HS-5 (cell line): ENCODE measurements at regions not wholly inside any gene's neighbourhood (a gene's known extent, or its start where the extent isn't known, plus 50 kb on each side); places are given as distances from the start of the nearest gene placed in this dataset.

ENCODE experiments used
- DNase-seq: peaks from one replicate; pipeline ENCODE4 v3.0.0-alpha.2; 2012; ENCODE audit warnings: low read depth

- DNase-seq = no peak
Observed at GRCh38 chr4:18389115-18389514, 367.6 kb upstream of the LCORL start.

- DNase-seq = no peak
Observed at GRCh38 chr4:18388039-18388438, 366.5 kb upstream of the LCORL start.

DNA sequence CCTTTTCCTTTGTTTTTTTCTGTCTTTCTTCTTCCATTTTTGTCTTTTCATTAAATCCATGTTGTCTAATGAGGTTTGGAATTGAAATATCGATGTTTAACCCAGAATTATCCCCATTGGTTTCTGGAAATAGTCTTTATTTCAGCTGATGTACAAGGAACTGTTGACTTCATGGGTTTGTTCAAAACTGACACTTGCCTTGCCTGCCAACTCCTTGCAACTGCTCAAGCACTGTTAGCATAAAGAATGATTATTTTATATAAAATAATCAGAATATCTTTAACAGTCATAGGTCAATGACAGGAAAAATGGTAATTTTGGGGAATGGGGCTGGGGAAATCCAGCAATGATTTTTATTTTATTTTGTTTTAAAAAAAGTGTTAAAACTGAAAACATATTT lies 359.6 kb upstream of the LCORL start:
- DNase-seq = no peak

DNA sequence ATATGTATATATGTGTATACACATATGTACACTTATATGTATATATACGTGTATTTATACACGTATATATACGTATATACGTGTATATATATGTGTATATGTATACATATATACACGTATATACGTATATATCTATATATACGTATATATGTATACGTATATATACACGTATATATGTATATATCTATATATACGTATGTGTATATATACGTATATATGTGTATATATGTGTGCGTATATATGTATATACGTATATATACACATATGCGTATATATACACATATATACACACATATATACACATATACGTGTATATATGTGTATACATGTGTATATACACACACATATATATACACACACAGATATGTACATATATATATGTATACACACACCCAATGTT lies 348.0 kb upstream of the LCORL start:
- no peak for DNase-seq

- no peak for DNase-seq
Observed at GRCh38 chr4:18366892-18367291, 345.3 kb upstream of the LCORL start.

GRCh38 chr4:18366136-18366535 lies 344.6 kb upstream of the LCORL start:
- no peak for DNase-seq

- DNase-seq = no peak
Observed at GRCh38 chr4:18343581-18343980, 322.0 kb upstream of the LCORL start.

DNA sequence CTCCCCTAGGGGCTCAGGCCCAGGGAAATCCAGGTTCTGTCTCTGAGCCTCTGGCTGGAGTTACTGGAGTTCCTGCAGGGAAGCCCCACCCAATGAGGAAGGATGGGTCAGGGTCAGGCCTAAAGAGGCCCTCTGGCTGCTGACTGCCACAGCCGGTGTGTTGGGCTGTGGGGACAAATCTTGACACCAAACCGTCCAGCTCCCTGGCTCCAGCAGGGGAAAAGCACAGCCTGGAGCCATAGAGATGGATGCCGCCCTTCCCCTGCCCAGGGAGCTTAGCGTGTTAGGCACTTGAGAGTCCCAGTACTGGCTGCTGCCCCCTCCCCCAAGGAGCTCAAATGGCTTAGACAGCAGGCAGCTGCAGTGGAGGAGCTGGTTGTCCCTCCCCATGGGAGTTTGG lies 321.3 kb upstream of the LCORL start:
- no peak for DNase-seq

DNA sequence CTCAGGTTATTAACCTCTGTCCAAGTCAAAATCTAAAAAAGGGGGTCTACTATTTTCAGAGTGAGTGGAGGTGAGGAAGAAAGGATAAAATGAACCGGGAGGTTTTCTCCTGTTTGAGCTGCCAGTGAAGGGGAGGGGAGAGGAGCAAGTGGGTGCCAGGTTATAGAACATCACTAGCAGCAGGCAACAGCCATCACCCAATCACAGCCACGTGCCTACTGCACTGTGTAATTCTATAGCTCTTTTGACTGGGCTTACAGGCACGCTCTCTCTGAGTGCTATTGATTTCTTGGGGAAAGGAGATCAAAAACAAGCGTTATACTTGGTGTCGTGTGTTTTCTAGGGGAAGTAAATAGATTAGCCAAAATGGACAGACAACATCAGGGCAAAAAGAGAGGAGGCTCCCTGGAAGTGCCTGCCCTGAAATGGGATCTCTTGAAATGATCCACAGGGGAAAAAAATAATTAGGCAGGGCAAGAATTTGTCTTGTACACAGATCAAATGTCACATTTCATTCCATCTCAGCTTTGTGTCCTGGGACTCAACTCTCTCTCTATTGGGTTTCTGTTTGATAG lies 300.5 kb upstream of the LCORL start:
- DNase-seq = no peak

DNA sequence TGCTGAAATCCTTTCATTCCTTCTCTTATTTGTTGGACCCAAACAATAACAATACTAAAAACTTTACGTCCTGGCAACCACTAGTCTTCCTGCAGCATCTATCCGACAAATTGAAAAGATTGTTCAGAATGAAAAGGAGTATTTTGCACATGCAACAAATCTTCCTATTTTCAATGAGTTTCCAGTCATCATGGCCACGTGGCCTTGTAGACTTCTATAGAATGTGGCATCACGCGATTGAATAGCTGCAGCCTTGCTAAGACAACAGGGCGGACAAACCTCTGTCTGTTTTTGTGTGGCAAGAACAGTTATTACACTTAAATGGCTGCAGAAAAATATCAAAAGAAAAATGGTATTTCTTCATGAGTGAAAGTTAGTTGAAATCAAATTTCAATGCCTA lies 297.9 kb upstream of the LCORL start:
- no peak for DNase-seq

DNA sequence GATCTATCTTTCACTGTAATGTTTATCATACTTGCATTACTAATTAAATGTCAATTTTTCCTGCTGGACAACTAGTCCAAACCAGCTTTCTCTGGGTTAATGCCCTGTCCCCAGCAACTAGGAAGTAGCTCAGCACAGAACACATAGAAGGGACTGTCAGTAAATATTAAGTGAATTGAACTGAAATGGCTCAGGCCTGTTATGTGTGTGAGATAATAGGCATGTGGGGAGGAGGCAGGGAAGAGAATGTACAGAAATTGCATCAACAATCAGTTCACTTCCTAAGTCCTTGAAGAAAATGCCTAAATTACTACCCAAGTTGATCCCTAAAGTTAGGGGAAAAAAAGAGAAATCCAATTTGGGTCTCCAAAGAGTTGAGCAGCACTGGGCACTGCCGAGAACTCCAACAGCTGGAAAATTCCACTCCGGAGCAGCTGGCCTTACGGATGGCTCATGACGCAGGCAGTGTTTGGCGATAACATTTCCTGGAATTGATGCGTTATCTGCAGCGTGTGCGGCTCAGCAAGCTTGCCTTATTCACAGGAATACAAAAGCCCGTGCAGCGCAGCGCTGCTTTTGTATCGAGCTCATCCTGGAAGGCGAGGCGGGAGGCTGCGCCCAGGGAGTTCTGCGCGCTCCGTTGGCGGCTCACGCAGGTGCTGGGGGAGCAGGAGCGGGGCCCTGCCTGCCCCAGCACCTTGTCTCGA lies 297.3 kb upstream of the LCORL start:
- no peak for DNase-seq

- DNase-seq = no peak
Observed at GRCh38 chr4:18314731-18315130, 293.2 kb upstream of the LCORL start.

DNA sequence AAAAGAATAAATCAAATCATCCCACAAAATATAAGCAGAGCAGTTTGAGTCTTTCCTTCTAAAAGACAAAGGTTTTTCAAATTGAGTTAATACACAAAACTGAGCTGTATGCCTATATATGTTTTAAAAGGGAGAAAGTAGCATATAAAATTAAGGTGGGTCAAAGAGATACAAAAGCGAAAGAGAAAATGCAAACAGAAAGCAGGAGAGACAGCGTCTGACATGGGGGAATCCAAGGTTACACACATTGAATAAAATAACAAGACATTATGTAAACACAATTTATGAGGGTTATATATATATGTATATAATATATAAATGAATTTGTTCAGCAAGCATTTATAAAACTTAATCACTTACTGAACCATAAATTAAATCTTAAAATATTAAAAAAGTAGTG lies 276.1 kb upstream of the LCORL start:
- DNase-seq = no peak

DNA sequence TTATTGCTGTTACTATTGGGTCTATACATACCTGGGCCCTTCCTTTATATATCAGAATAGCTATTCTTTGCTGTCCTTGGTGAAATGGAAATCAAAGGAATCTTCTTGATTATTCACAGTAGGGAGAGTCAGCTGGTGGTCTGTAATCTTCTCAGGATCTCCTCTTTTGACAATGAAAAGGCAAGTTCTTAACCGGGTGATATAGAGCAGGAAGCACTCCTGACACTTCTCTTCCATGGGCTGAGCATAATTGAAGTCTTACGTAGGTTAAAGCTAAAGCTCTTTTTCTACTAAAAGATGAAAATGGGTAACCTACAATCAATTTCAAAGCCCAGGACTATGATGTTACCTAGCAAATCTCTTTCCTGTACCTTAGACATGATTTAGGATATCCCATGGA lies 274.9 kb upstream of the LCORL start:
- DNase-seq = no peak

- no peak for DNase-seq
Observed at GRCh38 chr4:18294846-18295245, 273.3 kb upstream of the LCORL start.

GRCh38 chr4:18294021-18294420 lies 272.5 kb upstream of the LCORL start:
- no peak for DNase-seq

DNA sequence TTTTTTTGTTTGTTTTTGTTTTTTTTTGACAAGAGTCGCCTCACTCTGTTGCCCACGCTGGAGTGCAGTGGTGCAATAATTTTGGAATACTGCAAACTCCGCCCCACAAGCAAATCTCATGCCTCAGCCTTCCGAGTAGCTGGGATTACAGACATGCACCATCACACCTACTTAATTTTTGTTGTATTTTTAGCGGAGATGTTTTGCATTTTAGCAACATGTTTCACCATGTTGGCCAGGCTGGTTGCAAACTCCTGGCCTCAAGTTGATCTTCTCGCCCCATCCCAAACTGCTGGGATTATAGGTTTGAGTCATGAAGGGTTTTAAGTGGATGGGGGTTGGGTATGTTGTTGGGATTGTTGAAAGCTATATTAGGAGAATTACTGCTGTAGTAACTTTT lies 270.9 kb upstream of the LCORL start:
- DNase-seq = no peak

- no peak for DNase-seq
Observed at GRCh38 chr4:18291981-18292380, 270.4 kb upstream of the LCORL start.

DNA sequence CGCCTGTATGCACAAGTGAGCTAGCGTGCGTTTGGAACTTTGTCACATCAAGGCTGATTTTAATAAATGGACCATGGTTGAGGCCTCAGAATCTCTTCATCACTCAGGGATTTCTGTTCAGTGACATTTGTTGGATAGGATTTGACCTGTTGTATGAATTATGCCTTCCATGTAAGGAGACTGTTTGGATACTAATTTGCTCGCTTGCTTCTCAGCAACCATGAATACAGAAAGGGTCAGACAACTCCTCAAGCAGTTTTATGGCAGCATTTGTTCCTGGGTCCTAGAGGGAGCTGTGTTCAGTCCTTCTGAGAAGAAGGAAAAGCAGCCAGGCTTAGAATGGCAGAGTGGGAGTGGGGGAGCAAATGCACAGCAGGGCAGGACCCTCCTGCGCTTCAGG lies 269.7 kb upstream of the LCORL start:
- no peak for DNase-seq

DNA sequence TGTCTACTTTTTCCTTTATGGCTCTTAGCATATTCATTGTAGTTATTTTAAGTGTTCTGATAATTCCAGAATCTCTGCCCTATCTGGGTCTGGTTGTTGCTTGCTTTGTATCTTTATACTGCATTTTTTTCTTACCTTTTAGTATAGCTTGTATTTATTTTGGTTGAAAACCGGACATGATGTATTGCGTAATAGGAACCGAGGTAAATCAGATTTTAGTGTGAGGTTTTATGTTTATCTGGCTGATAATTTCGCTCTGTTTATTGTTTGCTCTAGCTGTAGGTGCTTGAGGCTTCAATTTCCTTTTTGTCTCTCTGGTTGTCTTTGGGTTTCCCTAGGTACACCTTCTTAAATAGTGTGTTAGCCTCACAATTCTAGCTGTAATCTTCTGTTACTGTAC lies 263.8 kb upstream of the LCORL start:
- DNase-seq = no peak

GRCh38 chr4:18278244-18278643 lies 256.7 kb upstream of the LCORL start:
- DNase-seq = no peak

- no peak for DNase-seq
Observed at GRCh38 chr4:18262832-18263231, 241.3 kb upstream of the LCORL start.

- DNase-seq = no peak
Observed at GRCh38 chr4:18252052-18252451, 230.5 kb upstream of the LCORL start.

- no peak for DNase-seq
Observed at GRCh38 chr4:18250564-18250963, 229.0 kb upstream of the LCORL start.
